Suprapubic skin (tissue), 3 donors: ENCODE measurements at regions not wholly inside any gene's neighbourhood (a gene's known extent, or its start where the extent isn't known, plus 50 kb on each side); places are given as distances from the start of the nearest gene placed in this dataset.

Experiments
- POLR2A ChIP-seq, 2 donors: fragments of 450-650 bp; IDR thresholded peaks; one replicate each; pipeline ENCODE4 v1.6.1; 2017; ENCODE audit warnings: antibody characterized with exemption in 2 of 2, mild to moderate bottlenecking in 2 of 2, moderate library complexity in 2 of 2
- TF ChIP-seq, protein P1 (sequence below), 2 donors: fragments of 200-600 bp in 1 of 2; fragments of 450-650 bp in 1 of 2; sonication (generic) in 1 of 2; IDR thresholded peaks; one replicate each; pipeline ENCODE4 v1.5.1; 2016 to 2019; ENCODE audit warnings: antibody characterized with exemption in 2 of 2, mild to moderate bottlenecking in 1 of 2, moderate library complexity in 1 of 2

DNA sequence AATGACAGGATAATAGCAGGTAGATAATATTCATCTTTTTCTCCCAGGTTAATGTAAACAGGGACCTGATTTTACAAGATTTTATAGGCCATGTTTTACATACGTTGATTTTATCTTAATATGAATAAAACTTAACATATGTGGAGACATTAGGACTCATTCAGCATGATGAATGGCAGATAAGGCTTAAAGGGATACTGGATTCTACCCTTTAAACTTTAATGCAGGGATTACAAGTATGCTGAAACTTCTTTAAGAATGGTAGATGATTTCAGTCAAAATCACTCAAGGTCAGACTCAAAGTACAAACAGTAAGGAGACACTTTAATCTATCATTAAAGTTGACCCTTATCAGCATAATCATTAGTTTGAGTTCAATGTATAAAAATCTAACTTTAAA lies 274.5 kb upstream of the IZUMO3 start:
- TF ChIP-seq, protein P1, sequence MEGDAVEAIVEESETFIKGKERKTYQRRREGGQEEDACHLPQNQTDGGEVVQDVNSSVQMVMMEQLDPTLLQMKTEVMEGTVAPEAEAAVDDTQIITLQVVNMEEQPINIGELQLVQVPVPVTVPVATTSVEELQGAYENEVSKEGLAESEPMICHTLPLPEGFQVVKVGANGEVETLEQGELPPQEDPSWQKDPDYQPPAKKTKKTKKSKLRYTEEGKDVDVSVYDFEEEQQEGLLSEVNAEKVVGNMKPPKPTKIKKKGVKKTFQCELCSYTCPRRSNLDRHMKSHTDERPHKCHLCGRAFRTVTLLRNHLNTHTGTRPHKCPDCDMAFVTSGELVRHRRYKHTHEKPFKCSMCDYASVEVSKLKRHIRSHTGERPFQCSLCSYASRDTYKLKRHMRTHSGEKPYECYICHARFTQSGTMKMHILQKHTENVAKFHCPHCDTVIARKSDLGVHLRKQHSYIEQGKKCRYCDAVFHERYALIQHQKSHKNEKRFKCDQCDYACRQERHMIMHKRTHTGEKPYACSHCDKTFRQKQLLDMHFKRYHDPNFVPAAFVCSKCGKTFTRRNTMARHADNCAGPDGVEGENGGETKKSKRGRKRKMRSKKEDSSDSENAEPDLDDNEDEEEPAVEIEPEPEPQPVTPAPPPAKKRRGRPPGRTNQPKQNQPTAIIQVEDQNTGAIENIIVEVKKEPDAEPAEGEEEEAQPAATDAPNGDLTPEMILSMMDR (IDR thresholded peaks at IDR 0.05): no peak
- no peak for TF ChIP-seq POLR2A (IDR thresholded peaks at IDR 0.05)
